Left ventricle myocardium inferior (tissue), 1 donor: ENCODE measurements at regions not wholly inside any gene's neighbourhood (a gene's known extent, or its start where the extent isn't known, plus 50 kb on each side); places are given as distances from the start of the nearest gene placed in this dataset.
"Not testable (repeated sequence)": the region's sequence is repeated elsewhere in the genome, so short reads cannot be mapped to it uniquely, and the experiment has no call there.

Experiments
- DNase-seq: peaks from one replicate; pipeline ENCODE4 v3.0.0-alpha.2; 2020
- H3K27ac ChIP-seq: fragments of 200-600 bp; replicated peaks from 2 replicates; pipeline ENCODE4 v1.8.0; 2021
- H3K27me3 ChIP-seq: fragments of 200-600 bp; 2 replicates; pipeline ENCODE4 v1.8.0; 2021; ENCODE audit warnings: low read depth
- H3K36me3 ChIP-seq: fragments of 200-600 bp; 2 replicates; pipeline ENCODE4 v1.8.0; 2021
- H3K4me1 ChIP-seq: fragments of 200-600 bp; 2 replicates; pipeline ENCODE4 v1.8.0; 2021
- H3K4me3 ChIP-seq: fragments of 200-600 bp; 2 replicates; pipeline ENCODE4 v1.8.0; 2021; ENCODE audit warnings: mild to moderate bottlenecking, moderate library complexity
- H3K9me3 ChIP-seq: fragments of 200-600 bp; replicated peaks from 2 replicates; pipeline ENCODE4 v1.8.0; 2021
- intact Hi-C: fragments of 100-400 bp; cut with micrococcal nuclease; formaldehyde crosslinking; loops from one replicate; pipeline ENCODE4 v1.11.0; 2022
- TF ChIP-seq, protein P1 (sequence below): fragments of 200-600 bp; IDR thresholded peaks from 2 replicates; pipeline ENCODE4 v1.8.0; 2021; ENCODE audit warnings: antibody characterized with exemption, mild to moderate bottlenecking, borderline replicate concordance
- donor health status: DM: no; HTN: yes; CAD: no; lungs with severe emphysema.

DNA sequence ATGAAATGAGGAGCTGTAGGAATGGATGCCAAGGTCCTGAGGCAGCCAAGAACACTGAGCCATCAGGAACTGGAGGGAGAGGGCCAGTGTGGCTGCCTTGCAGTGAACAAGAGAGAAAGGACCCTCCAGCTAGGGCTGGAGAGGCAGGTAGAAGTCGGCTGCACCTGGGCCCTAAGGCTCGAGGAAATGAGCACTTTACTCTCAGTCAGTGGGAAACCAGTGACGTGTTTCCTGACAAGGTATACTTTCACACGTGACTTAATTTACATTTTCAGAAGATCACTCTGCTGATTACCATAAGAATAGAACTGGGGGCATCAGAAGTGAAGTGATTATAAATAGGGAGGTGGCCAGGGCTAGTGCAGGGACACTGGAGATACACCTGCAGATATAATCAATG lies 115.2 kb downstream of the C17orf67 start:
- H3K36me3 ChIP-seq, result no peaks in the 10 kb centered on the region
- DNase-seq, result no peak
- TF ChIP-seq, protein P1, sequence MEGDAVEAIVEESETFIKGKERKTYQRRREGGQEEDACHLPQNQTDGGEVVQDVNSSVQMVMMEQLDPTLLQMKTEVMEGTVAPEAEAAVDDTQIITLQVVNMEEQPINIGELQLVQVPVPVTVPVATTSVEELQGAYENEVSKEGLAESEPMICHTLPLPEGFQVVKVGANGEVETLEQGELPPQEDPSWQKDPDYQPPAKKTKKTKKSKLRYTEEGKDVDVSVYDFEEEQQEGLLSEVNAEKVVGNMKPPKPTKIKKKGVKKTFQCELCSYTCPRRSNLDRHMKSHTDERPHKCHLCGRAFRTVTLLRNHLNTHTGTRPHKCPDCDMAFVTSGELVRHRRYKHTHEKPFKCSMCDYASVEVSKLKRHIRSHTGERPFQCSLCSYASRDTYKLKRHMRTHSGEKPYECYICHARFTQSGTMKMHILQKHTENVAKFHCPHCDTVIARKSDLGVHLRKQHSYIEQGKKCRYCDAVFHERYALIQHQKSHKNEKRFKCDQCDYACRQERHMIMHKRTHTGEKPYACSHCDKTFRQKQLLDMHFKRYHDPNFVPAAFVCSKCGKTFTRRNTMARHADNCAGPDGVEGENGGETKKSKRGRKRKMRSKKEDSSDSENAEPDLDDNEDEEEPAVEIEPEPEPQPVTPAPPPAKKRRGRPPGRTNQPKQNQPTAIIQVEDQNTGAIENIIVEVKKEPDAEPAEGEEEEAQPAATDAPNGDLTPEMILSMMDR, result no peak
- no peak overlapping the region for H3K4me3 ChIP-seq
- H3K9me3 ChIP-seq, result no peaks in the 10 kb centered on the region
- no peaks in the 10 kb centered on the region for H3K4me1 ChIP-seq
- intact Hi-C loops, result loop anchor here (5.0 kb wide), 1 partner anchor 126 kb away; the partner anchor contains the start of gene NOG
- H3K27ac ChIP-seq, result no peak overlapping the region
- H3K27me3 ChIP-seq, result peaks cover 31% of the 10 kb centered on the region

DNA sequence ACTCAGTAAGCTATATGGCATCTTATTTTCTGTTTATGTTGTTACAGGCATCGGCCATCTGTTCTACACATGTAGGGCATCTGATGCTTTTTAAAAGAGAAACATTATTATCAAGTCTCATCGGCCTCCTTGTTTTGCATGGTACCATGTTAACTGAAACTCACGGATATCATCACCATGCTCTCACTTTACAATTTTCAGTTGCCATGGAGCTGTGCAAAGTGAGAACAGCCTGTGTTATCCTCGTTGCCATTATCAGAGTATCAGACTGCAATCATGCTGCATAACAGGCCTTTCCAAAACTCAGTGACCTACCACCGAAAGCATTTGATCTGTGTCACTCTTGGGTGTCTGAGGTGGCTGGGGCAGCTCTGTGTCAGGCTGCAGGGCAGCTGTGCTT lies 110.3 kb downstream of the C17orf67 start:
- no peaks in the 10 kb centered on the region for H3K4me1 ChIP-seq
- intact Hi-C loops, result no loop called here
- H3K27me3 ChIP-seq, result peaks cover 25% of the 10 kb centered on the region
- H3K36me3 ChIP-seq, result no peaks in the 10 kb centered on the region
- no peak for DNase-seq
- no peak overlapping the region for H3K27ac ChIP-seq
- TF ChIP-seq, protein P1, result no peak
- no peak overlapping the region for H3K4me3 ChIP-seq
- no peaks in the 10 kb centered on the region for H3K9me3 ChIP-seq

DNA sequence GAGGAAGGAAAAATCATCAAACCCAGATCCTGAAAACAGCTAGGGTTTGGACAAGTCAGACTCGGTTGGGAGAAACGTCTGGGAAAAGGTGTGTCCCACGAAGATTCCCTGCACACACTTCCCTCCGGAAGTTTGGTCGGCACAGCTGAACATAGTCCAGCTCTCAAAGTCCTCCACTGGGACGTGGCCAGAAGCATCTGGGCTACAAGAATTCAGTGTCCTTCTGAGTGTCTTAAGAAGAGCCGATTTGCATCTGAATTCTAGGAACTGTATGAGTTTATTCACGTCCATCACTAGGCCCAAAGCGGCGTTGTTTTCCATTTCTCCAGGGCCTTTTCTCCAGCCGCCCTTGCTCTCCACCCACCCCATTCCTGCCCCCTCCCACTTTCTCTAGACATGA lies 109.1 kb downstream of the C17orf67 start:
- Histone ChIP-seq H3K9me3 (no peaks in the 10 kb centered on the region), H3K27me3 (peaks cover 23% of the 10 kb centered on the region), H3K36me3 (no peaks in the 10 kb centered on the region), H3K4me3 (no peak overlapping the region), H3K27ac (peak overlapping the region; percentile 18), H3K4me1 (no peaks in the 10 kb centered on the region)
- TF ChIP-seq, protein P1, result no peak
- intact Hi-C loops, result no loop called here
- DNase-seq, result no peak

DNA sequence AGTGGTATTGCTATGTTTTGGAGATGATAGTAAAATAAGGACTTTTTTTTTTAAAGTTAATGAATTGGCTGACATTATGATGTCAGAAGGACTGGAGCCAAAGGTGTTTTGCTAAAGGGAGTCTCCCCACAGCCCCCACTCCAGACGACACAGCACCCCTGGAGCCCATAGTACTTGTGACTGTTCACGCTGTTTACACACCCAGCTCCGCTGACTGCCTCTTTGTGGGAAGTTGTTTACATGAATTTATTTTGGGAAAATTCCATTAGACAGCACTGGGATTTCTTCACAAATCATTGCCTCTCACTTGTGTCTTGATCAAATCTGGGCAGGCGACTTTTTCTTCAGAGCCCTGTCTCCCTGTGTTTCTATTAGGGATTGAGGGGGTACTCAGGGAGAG lies 108.6 kb downstream of the C17orf67 start:
- H3K9me3 ChIP-seq, result no peaks in the 10 kb centered on the region
- no peaks in the 10 kb centered on the region for H3K36me3 ChIP-seq
- intact Hi-C loops, result no loop called here
- H3K27ac ChIP-seq, result no peak overlapping the region
- no peaks in the 10 kb centered on the region for H3K4me1 ChIP-seq
- no peak overlapping the region for H3K4me3 ChIP-seq
- no peak for DNase-seq
- TF ChIP-seq, protein P1, result no peak
- peaks cover 19% of the 10 kb centered on the region for H3K27me3 ChIP-seq

DNA sequence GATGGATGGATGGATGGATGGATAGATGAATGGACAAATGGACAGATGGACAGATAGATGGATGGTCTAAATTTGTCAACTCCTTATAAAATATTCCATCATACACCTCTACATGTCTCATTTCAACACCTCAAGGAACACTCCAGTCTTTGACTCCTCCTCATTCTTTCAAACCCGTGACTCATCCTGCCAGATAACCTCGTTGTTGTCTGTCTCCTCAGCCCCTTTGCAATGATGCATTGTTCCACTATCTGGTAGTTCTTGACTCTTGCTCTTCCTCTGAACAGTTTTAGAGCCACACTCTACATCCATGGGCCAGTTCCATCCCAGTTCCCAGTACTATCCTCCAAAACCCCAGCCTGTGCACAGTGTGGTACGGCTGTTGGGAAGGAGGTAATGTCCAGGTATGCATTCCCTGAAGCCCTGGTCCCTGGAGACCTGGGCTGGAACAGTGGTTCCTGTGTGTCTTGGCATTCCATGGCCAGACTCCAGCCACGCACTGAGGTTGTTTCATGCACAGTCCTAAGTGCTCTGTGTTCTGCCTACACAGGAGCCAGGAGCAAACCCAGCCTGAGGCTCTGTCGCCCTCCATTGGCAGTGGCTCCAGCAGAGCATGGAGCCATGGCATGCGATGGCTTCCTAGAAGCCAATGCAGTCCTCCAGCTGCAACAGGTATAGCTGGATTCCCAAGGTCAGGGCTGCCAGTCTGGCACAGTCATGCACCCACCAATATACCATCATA lies 105.7 kb downstream of the C17orf67 start:
- Histone ChIP-seq H3K4me3 (no peak overlapping the region), H3K4me1 (no peaks in the 10 kb centered on the region), H3K9me3 (no peaks in the 10 kb centered on the region), H3K27me3 (peaks cover 11% of the 10 kb centered on the region), H3K36me3 (no peaks in the 10 kb centered on the region), H3K27ac (no peak overlapping the region)
- TF ChIP-seq, protein P1, result no peak
- intact Hi-C loops, result no loop called here
- DNase-seq, result no peak

DNA sequence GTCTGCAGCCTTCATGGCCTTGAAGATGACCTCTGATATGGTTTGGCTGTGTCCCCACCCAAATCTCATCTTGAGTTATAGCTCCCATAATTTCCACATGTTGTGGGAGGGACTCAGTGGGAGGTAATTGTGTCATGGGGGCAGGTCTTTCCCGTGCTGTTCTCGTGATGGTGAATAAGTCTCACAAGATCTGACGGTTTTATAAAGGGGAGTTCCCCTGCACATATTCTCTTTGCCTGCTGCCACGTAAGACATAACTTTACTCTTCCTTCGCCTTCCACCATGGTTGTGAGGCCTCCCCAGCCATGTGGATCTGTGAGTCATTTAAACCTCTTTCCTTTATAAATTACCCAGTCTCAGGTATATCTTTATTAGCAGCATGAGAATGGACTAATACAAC lies 102.6 kb downstream of the C17orf67 start:
- H3K4me3 ChIP-seq, intact Hi-C loops, H3K9me3 ChIP-seq, DNase-seq, H3K4me1 ChIP-seq, H3K27ac ChIP-seq, H3K36me3 ChIP-seq: not testable (repeated sequence)
- peaks cover 11% of the 10 kb centered on the region for H3K27me3 ChIP-seq
